AG09319 (cell line): ENCODE measurements at regions not wholly inside any gene's neighbourhood (a gene's known extent, or its start where the extent isn't known, plus 50 kb on each side); places are given as distances from the start of the nearest gene placed in this dataset.

Experiments
- DNase-seq: peaks from one replicate; pipeline ENCODE4 v3.0.0-alpha.2; 2010; ENCODE audit warnings: low read depth; ENCODE audit errors: extremely low read depth
- TF ChIP-seq, protein P1 (sequence below): IDR thresholded peaks from 2 replicates; pipeline ENCODE4 v1.5.1; 2011; ENCODE audit warnings: low read depth, mild to moderate bottlenecking, inconsistent platforms, low read length, moderate library complexity

DNA sequence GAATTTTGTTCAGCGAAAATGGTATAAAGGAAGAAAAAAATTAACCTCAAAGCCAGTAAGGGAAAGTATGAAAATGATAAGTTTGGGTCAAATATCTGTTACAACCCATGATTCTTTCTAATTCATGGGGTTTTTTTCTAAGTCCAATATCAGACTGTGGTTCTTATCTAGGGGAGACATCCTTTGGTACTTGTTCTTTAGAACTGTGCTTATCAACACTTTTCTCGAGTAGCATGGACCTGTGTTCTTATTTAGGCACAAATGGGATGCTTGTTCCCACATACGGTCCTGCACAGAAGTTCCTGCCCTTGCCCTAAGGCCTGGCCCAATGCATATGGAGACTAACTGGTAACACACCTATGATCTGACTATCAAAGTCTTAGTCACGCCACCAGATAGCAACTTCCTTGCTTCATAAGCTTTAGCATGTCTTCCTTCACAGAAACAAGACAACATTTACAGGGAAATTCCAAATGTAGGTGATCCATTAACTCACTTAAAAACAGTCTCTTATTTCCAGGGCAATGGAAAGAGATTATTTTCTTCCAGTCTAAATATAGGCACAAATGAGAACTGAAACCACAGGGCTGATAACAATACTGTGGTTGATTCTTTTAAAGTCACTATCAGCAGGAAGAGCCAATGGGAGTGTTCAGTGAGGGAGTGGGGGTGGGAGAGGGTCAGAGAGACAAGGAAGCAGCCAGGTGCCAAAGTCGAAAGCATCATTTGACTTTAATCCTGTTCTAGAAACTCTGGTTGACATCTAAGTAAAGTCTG is 268.8 kb upstream of the ANKRD55 start:
- TF ChIP-seq, protein P1, sequence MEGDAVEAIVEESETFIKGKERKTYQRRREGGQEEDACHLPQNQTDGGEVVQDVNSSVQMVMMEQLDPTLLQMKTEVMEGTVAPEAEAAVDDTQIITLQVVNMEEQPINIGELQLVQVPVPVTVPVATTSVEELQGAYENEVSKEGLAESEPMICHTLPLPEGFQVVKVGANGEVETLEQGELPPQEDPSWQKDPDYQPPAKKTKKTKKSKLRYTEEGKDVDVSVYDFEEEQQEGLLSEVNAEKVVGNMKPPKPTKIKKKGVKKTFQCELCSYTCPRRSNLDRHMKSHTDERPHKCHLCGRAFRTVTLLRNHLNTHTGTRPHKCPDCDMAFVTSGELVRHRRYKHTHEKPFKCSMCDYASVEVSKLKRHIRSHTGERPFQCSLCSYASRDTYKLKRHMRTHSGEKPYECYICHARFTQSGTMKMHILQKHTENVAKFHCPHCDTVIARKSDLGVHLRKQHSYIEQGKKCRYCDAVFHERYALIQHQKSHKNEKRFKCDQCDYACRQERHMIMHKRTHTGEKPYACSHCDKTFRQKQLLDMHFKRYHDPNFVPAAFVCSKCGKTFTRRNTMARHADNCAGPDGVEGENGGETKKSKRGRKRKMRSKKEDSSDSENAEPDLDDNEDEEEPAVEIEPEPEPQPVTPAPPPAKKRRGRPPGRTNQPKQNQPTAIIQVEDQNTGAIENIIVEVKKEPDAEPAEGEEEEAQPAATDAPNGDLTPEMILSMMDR, result no peak
- no peak for DNase-seq

DNA sequence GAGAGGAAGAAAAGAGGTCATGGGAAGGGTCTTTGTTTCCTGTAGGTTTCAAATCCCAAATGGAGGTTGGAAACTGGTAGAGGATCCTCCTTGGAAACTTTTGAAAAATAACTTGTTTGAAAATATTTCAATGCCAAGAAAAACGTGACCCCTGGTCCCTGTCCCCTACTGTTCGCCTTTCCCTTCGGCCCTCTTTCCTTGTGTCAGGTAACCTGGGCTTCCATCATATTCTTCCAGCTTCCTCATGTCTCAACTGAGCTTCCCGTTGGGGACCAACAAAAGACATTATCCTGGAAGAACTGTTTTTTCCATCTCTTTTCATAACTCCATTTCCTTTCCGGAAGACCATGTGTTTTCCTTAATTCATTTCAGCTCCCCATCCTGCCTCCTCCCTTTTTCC is 266.8 kb upstream of the ANKRD55 start:
- TF ChIP-seq, protein P1, result no peak
- DNase-seq, result no peak

DNA sequence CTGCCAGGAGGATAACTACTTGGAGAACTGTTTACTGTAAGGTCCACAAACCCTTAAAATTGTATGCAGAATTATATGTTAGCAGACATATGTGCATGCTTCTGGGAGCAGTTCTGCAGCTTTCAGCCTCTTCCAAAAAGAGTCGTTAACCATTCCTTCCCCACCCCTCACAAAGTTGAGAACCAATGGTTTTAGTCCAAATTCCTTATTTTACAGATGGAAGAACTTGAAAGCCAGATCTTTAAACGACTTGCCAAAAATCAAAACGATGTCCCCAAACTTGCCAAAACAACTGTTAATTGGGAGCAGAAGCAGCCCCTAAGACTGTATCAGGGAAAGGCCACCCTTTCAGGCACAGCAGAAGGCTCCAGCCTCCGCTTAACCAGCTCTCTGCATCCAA is 266.4 kb upstream of the ANKRD55 start:
- TF ChIP-seq, protein P1, result no peak

DNA sequence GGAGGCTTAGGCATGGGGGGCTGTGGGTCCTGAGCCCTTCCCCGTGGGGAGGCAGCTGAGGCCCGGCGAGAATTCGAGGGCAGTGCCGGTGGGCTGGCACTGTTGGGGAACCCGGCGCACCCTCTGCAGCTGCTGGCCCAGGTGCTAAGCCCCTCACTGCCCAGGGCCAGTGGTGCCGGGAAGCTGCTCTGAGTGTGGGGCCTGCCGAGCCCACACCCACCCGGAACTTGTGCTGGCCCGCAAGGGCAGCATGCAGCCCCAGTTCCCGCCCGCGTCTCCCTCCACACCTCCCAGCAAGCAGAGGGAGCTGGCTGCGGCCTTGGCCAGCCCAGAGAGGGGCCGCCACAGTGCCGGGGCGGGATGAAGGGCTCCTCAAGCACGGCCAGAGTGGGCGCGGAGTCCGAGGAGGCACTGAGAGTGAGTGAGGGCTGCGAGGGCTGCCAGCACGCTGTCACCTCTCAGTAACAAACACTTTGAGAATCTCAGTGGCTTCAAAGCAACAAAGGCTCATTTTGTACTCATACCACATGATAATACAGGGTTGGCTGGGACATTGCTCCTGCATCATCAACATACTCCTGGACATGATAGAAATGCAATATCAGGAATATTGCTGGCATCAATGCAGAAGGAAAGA is 265.7 kb upstream of the ANKRD55 start:
- no peak for DNase-seq
- TF ChIP-seq, protein P1, result no peak

More for the DNA sequence above, 266.4 kb upstream of the ANKRD55 start:
- no peak for DNase-seq

DNA sequence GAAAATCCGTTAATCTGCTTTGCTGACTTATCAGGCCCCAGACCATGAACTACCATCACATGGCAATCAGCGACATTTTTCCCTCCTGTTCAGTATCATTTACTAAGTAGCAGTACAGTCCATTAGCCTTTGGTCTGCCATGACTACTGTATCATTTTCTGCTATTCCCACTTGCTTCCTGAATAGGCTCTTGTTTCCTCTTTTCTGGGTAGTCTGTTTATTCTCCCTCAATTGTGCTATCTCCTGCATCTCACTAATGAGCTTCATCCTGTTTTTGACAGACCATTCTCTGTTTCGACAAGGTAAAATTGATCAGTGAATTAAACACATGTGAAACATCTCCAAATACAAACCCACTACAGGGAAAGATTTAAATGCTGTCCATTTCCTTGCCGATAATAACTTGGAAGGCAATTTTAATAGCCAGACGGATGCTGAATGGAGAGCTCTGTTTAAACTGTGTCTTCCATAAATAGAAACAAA is 263.5 kb upstream of the ANKRD55 start:
- no peak for DNase-seq

DNA sequence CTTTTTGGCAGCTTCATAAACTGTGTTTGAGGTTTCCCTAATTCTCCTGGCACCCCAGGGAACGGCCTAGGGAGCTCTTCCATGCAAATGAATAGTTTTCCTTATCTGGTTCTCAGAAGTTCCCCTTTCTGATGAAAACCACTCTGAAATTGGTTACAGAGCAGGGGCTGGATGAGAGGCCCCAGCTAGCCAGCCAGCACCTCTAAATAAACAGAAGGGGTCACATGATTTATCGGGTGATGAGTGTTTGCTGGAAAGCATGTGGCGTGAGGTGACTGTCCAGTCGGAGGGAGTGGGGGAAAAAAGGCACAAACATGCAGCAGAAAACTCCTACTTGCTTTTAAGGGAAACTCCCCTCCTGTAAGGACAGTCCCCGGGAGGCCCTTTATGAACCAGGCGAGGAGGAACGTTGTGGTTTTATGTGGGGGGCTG is 261.2 kb upstream of the ANKRD55 start:
- DNase-seq, result no peak
- TF ChIP-seq, protein P1, result no peak

More for the DNA sequence above, 263.5 kb upstream of the ANKRD55 start:
- TF ChIP-seq, protein P1, result no peak

DNA sequence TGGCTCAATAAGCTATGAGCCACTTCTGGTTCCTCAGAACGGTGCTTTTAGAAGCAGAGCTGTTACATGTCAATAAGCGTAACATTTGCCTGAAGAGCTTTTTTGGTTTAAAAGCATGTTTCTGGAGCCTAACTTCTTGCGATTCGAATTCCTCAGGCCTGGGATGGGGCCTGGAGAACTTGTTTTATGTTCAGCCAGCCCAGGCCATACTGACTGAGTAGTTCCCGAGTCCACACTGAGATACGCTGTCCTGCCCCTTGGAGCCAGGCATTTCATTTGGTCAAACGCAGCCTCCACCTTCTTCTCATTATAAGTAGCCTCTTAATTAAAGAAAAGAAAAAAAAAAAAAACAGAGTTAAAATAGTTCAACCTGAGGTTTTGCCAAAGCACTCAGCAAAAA is 260.6 kb upstream of the ANKRD55 start:
- TF ChIP-seq, protein P1, result no peak
- no peak for DNase-seq
